Activated gamma-delta T cell treated with anti-CD3 and anti-CD28 coated beads, Interleukin-2, amount 50 U/mL, for 16 hours (primary cell): ENCODE measurements at regions not wholly inside any gene's neighbourhood (a gene's known extent, or its start where the extent isn't known, plus 50 kb on each side); places are given as distances from the start of the nearest gene placed in this dataset.

Experiments
- DNase-seq: peaks from one replicate; pipeline ENCODE4 v3.0.0-alpha.2; 2020; ENCODE audit warnings: low read depth

DNA sequence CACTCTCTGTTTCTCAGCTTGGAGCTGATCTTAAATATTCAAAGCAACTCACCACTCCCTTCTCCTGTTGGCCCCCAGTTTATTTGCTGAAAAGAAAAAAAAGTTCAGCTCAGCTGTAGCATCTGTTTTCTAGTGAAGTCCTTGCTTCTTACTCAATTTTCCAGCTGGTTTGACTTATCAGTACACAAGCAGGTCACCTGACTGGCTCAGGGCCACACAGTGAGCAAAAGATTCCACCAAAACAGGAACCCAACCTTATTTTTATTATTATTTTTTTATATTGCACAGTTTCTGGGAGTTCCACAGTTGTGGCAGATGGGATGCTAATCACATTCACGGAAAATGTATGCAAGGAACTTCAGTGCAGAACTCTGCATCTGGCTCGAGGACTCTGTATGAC is 390.7 kb upstream of the RGMA start:
- DNase-seq, result no peak

DNA sequence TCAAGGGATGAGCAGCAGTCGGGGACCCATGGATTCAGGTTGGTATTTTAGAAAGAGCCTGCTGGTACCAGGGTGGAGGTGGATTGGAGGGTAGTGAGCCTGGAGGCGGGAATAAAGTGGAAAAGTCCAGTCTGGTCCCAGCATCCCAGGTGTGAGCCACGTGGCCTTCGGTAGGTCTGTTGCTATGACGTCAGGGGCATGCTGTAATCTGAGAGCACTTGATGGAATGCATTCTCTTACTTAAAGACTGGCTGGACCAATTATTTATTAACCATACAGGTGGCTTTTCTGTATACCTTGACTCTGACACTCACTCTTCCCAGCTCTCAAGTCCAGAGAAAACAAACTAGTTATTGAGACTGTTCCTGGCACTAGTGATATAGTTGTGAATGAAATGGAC is 389.9 kb upstream of the RGMA start:
- DNase-seq, result no peak

DNA sequence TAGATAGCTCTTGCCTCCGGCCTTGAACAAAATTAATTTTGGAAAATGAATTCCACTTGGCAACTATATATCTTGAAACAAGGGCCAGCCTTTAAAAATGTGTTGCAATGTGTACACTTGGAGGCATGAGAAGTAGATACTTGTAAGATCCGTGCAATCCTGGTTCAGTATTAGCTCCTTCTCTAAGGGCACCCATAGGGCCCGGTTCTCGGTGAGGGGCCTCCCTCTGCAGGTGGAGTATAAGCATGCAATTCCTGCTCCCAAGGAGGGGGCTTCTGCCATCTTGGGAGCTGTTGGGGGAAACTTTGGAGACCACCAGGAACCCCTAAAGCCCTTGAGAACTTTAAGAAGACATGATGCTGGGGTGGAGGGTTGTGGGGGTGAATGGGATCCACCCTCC is 388.7 kb upstream of the RGMA start:
- DNase-seq, result no peak

GRCh38 chr15:93477188-93477587 is 388.2 kb upstream of the RGMA start:
- DNase-seq, result no peak

DNA sequence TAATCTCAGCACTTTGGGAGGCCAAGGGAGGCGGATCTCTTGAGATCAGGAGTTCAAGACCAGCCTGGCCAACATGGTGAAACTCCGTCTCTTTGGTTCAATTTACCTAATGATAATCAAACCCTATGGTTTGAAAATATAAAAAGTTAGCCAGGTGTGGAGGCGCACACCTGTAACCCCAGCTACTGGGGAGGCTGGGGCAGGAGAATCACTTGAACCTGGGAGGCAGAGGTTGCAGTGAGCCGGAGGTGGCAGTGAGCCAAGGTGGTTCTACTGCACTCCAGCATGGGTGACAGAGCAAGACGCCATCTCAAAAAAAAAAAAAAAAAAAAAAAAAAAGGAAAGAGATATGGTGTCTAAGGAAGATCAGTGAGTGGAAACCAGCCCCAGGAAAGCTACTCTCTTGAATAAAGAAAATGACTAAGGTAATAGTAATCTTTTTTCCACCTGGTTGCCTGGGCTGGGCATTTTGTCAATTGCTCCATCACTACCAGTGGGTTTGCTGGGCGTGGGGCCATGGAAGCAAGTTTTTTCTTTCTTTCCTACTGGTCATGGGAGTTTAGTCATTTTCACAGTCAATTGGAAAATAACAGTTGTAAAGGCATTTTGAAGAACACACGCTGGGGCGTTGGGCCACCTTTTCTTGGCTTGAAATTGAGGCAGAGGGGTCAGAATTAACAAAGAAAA is 387.6 kb upstream of the RGMA start:
- no peak for DNase-seq

GRCh38 chr15:93474728-93475127 is 385.7 kb upstream of the RGMA start:
- no peak for DNase-seq

- no peak for DNase-seq
Observed at GRCh38 chr15:93469994-93470393, 381.0 kb upstream of the RGMA start.

DNA sequence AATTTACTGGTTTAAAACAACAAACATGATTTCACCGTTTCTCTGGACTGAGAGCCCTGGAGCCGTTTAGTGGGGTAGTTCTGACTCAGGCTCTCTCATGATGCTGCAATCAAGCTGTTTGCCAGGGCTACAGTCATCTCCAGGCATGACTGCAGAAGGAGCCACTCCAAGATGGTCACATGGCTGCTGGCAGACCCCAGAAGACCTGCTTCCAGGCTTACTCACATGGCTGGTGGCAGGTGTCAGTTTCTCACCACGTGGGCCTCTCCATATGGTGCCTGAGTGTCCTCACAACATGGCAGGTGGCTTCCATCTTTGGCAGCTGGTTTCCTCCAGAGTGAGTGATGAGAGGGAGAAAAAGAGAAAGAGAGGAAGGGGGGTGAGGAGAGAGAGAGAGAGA is 378.3 kb upstream of the RGMA start:
- DNase-seq, result no peak

DNA sequence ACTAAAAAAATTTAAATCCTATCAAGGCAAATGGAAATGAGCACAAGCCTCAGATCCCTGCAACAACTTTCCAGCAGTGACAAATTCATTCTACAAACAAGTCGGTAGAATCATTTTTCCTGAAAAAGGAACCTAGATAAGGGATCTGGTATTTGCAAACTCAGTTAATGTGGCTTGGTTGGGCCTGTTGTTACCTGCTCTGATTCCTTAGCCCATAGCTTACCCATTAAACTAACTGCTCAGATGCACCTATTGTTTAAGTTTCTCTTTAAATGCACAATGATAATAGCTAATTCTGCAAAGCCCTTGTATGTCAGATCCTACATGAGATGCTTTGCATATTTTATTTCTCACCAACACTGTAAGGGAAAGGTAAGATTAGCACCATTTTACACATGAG is 377.4 kb upstream of the RGMA start:
- DNase-seq, result no peak

- DNase-seq, result no peak
Observed at GRCh38 chr15:93462690-93463089, 373.7 kb upstream of the RGMA start.

GRCh38 chr15:93460717-93461116 is 371.7 kb upstream of the RGMA start:
- DNase-seq, result no peak

DNA sequence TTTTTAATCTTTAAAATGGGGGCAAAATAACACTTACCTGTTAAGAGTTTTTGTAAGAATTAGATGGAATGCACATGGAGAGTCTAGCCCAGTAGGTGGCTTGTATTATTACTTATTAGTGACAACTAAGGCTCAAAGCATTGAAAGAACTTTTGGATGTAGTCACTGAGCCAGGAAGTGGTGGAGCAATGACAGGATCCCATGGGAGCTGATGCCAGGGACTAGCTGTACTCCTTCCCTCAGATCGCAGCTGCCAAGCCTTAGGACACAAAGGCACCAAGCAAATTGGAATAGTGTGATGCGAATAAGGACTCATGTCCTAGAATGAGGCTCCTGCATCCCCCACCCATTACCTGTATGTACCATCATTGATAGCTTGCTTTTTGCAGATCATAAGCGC is 370.4 kb upstream of the RGMA start:
- DNase-seq, result no peak

- DNase-seq, result no peak
Observed at GRCh38 chr15:93458597-93458996, 369.6 kb upstream of the RGMA start.

- no peak for DNase-seq
Observed at GRCh38 chr15:93454788-93455187, 365.8 kb upstream of the RGMA start.

DNA sequence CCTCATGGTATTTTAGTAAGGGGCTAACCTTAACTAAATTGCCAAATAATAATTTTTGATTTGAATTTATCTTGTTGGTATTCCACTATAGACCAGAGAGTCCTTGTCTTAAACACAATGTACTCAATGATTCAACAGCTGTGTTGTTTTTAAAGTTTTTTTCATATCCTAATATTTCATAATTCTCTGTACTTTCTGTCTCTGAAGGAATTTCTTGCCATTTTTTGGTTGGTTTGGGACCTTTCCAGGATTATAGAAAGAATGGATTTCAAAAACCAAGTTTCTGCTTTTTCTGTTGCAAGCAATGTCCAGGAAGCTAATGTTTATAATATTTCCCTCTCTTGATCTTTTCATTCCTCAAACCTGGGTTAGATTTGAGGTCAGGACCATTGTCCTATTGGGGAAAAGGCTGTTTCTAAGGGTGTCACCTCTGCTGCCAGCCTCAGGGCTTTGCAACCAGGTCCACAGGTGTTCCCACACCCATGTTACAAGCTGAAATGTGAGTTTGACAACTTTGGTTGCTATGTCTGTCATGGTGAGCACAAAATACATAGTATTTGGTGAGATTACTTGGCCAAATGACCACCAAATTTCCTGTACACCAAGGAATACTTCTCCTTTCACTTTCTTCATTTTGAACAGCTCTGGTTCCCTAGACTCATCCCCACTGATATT is 363.7 kb upstream of the RGMA start:
- DNase-seq, result no peak

GRCh38 chr15:93451822-93452221 is 362.8 kb upstream of the RGMA start:
- DNase-seq, result no peak

GRCh38 chr15:93451265-93451664 is 362.3 kb upstream of the RGMA start:
- no peak for DNase-seq

- DNase-seq, result no peak
Observed at GRCh38 chr15:93449798-93450197, 360.8 kb upstream of the RGMA start.

GRCh38 chr15:93438310-93438709 is 349.3 kb upstream of the RGMA start:
- DNase-seq, result no peak

GRCh38 chr15:93432474-93432873 is 343.5 kb upstream of the RGMA start:
- no peak for DNase-seq

DNA sequence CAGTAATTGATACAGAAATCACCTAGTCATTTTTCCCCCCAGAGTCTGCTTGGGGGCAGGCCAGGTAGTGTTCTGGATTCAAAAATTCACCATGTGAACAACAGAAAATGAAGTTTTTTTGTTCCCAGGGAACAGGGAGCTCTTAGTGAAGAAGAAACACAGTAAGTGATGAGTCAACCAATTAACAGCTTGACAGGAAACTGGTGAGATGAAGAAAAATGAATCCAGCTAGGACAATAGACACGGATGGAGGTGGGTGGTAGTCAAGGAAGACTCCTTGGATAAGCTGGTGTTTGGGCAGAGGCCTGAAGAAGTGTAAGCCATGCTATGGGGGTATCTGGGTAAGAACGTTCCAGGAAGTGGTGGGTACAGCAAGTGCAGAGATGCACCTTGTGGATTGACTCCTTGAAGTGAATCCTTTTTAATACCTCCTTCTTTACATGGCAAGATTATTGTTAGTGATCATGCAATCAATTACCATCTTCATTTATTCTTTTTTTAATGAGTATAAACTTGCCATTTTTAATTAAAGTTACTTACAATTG is 339.9 kb upstream of the RGMA start:
- no peak for DNase-seq

DNA sequence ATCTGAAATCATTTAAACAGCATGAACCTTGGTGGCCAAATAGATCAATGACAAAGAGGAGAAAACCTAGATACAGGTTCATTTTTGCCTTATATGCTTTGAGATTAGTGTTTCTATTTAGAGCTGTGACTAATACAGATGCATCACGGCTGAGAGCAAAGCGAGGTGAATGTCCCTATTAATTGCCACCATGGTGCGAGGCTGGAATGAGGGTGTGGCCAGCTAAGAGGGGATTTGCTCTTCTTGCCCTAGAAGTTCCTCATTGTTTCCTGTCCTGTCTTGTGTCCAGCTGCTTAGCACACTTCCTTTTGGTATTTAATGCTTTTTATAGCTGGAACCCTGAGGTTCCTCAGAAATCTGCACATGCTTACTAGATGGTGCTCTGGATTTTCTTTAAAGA is 339.1 kb upstream of the RGMA start:
- no peak for DNase-seq

- no peak for DNase-seq
Observed at GRCh38 chr15:93424131-93424530, 335.1 kb upstream of the RGMA start.

DNA sequence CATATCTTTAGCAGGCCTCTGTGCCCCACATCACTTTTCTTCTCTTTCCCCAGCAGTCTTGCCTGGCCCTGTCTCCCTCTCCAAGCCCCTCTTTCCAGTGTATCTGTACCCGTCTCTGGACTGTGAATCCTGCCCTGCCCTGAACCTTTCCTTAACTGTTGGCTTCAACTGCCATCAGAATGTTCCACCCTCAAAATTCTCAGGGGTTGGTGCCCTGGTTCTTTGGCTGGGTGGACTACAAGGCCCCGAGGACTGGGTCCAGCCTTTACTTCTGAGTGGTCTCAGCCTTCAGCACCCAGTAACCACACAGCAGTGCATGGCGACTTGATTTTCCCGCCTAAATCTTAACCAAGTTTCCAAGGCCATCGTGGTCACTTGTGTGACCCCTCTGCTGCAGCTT is 333.5 kb upstream of the RGMA start:
- DNase-seq, result no peak
